HG03280 (cell line): ENCODE measurements at regions not wholly inside any gene's neighbourhood (a gene's known extent, or its start where the extent isn't known, plus 50 kb on each side); places are given as distances from the start of the nearest gene placed in this dataset.

Experiments
- ATAC-seq: cut with Tn5 transposase; IDR thresholded peaks from one replicate; pipeline ENCODE4 v1.9.1; 2021; ENCODE audit warnings: mild to moderate bottlenecking, moderate library complexity; ENCODE audit not compliant: unreplicated experiment

- no peak for ATAC-seq
Observed at GRCh38 chr10:117948493-117948892, 98.2 kb downstream of the RAB11FIP2 start.

GRCh38 chr10:117950408-117950807 lies 96.3 kb downstream of the RAB11FIP2 start:
- no peak for ATAC-seq
